ENCODE measurements at regions not wholly inside any gene's neighbourhood (a gene's known extent, or its start where the extent isn't known, plus 50 kb on each side); places are given as distances from the start of the nearest gene placed in this dataset.

DNA sequence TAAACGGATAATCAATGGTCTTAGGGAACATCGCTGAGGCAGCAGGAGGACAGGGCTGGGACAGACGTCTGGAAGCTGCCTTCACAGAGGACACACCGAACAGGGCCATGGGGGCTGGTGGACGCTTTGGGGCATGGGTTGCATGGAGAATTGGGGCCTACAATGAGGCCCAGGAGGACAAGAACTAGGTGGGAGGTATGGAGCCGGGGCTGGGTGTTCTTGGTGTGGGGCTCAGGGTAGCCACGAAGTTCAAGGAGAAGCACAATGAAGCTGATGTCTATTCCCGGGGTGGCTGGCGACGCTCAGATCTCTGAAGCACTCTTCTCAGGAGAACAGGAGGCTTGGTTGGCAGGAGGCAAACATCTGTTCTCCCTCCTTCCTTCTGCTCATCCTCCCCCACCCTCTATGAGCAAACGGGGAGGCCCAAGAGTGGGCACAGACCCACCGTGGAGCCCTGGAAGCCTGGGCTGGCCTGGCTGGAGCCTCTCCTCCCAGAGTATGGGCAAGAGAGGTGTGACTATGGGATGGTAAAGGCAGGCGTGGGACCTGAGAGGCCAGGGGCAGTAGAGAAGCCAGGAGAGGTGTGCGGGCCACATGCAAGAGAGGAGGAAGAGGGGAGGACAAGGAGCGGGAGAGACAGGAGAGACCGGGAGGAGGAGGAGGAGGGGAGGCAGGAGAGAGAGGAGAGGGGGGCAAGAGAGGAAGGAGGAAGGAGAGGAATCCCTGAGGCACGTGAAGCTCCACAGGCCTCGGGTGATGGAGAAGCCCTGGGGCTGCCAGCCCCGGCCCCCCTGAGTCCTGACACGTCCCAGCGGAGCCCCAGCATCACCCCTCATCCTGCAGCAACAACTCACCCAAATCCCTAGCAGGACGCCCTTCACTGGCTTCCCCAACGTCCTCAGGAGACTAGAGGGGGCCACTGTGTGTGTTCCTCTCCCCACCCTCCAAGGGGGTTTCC lies 159.1 kb downstream of the OLFM1 start:
- no peak for TF ChIP-seq POLR2A (IDR thresholded peaks at IDR 0.05; ENCODE audit: low read length)
- TF ChIP-seq, protein P1, sequence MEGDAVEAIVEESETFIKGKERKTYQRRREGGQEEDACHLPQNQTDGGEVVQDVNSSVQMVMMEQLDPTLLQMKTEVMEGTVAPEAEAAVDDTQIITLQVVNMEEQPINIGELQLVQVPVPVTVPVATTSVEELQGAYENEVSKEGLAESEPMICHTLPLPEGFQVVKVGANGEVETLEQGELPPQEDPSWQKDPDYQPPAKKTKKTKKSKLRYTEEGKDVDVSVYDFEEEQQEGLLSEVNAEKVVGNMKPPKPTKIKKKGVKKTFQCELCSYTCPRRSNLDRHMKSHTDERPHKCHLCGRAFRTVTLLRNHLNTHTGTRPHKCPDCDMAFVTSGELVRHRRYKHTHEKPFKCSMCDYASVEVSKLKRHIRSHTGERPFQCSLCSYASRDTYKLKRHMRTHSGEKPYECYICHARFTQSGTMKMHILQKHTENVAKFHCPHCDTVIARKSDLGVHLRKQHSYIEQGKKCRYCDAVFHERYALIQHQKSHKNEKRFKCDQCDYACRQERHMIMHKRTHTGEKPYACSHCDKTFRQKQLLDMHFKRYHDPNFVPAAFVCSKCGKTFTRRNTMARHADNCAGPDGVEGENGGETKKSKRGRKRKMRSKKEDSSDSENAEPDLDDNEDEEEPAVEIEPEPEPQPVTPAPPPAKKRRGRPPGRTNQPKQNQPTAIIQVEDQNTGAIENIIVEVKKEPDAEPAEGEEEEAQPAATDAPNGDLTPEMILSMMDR (IDR thresholded peaks at IDR 0.05): no peak
- TF ChIP-seq NFE2L2 (conservative IDR thresholded peaks at IDR 0.05; ENCODE audit: low read length): no peak
- TF ChIP-seq, protein P2, sequence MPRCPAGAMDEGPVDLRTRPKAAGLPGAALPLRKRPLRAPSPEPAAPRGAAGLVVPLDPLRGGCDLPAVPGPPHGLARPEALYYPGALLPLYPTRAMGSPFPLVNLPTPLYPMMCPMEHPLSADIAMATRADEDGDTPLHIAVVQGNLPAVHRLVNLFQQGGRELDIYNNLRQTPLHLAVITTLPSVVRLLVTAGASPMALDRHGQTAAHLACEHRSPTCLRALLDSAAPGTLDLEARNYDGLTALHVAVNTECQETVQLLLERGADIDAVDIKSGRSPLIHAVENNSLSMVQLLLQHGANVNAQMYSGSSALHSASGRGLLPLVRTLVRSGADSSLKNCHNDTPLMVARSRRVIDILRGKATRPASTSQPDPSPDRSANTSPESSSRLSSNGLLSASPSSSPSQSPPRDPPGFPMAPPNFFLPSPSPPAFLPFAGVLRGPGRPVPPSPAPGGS (IDR thresholded peaks at IDR 0.05): no peak
- TF ChIP-seq, protein P3, sequence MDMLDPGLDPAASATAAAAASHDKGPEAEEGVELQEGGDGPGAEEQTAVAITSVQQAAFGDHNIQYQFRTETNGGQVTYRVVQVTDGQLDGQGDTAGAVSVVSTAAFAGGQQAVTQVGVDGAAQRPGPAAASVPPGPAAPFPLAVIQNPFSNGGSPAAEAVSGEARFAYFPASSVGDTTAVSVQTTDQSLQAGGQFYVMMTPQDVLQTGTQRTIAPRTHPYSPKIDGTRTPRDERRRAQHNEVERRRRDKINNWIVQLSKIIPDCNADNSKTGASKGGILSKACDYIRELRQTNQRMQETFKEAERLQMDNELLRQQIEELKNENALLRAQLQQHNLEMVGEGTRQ (IDR thresholded peaks at IDR 0.05): no peak
- TF ChIP-seq ZNF302 (CRISPR knock-in tag; IDR thresholded peaks at IDR 0.05): no peak
- no peak for TF ChIP-seq RNF2 (IDR thresholded peaks at IDR 0.05; ENCODE audit: borderline replicate concordance, low read depth)
- TF ChIP-seq KDM5A (IDR thresholded peaks at IDR 0.05): no peak
- no peak for TF ChIP-seq BHLHE40 (IDR thresholded peaks at IDR 0.05; ENCODE audit: low read depth, low read length)
- no peak for TF ChIP-seq RAD21 (conservative IDR thresholded peaks at IDR 0.05 in 1 of 2, IDR thresholded peaks at IDR 0.05 in 1 of 2)
- no peak for TF ChIP-seq RCOR1 (IDR thresholded peaks at IDR 0.05; ENCODE audit: low read depth, low read length)
- no peak for TF ChIP-seq NR3C1 (IDR thresholded peaks at IDR 0.05)

Measured in A549 (cell line).